ENCODE measurements at regions not wholly inside any gene's neighbourhood (a gene's known extent, or its start where the extent isn't known, plus 50 kb on each side); places are given as distances from the start of the nearest gene placed in this dataset.

DNA sequence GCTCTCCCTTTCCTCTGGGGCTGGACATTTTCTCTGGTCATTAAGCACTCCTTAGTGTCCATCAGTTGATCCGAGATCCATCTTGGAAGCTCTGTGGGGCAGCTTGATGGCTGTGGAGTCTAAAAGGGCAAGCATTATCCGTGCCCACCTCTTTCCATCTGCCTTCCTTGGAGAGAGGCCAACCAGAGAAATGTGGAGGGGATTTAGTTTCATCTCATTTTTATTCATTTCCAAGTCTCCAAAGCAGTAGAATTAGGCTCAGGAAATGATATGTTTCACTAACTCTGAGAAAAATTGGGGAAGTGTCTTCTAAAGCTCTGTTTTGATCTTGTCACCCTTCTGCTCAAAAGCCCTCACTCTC lies 95.9 kb upstream of the KLHL25 start:
- no peak for DNase-seq

DNA sequence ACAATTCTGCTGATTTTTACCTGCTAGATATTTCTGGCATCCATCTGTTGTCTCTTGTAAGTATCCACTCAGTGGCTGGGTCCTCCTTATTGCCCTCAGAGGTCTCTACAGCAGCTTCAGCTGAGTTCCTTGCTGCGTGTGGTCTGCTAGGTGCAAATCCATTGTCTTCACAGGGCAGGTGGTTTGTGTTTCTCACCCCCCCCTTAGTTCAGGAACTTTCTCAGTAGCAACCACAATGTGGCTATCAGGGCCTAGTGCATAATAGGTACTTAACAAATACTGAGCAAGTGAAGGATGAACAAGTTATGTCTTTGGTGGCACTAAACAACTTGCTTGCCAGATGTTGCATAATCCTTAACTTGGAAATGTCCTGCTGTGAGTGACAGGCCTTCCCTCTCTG lies 96.7 kb upstream of the KLHL25 start:
- no peak for DNase-seq

DNA sequence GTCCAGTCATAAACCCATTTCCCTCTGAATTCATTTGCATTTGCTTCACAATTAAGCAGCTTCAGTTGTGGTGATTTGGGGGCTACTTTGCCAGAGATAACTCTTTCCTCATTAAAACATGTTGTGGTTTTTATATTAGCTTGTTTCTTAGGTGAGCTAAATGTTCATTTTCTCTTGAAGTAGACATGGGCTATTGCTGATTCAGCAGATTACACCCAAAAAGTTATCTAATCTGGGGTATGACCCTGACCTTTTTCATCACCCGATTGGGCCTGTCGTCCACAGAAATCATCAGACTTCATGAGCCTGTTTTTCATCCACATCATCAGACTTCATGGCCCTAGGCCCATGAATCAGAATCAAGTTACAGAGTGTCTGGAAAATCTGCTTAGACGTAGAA lies 97.5 kb upstream of the KLHL25 start:
- DNase-seq: no peak

DNA sequence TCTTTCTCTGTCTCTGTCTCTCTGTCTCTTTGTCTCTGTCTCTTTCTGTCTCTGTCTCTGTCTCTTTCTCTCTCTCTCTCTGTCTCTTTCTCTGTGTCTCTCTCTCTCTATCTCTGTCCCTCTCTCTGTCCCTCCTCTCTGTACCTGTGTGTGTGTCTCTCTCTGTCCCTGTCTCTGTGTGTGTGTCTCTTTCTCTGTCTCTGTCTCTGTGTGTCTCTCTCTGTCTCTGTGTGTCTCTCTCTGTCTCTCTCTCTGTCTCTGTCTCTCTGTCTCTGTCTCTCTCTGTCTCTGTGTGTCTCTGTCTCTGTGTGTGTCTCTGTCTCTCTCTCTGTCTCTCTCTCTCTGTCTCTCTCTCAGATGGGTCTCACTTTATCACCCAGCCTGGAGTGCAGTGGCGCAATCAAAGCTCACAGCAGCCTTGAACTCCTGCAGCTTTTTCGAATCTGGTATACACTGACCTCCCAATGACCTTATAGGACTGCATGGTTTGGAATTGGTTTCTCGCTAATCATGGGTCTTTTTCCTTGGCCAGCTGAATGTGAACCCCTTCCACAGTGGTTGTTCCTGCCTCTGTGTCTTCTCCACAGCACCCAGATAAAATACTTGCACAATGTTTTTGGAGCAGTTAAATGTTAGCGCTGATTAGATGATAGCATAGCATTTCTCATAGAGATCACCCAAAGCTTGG lies 102.6 kb upstream of the KLHL25 start:
- no peak for DNase-seq

DNA sequence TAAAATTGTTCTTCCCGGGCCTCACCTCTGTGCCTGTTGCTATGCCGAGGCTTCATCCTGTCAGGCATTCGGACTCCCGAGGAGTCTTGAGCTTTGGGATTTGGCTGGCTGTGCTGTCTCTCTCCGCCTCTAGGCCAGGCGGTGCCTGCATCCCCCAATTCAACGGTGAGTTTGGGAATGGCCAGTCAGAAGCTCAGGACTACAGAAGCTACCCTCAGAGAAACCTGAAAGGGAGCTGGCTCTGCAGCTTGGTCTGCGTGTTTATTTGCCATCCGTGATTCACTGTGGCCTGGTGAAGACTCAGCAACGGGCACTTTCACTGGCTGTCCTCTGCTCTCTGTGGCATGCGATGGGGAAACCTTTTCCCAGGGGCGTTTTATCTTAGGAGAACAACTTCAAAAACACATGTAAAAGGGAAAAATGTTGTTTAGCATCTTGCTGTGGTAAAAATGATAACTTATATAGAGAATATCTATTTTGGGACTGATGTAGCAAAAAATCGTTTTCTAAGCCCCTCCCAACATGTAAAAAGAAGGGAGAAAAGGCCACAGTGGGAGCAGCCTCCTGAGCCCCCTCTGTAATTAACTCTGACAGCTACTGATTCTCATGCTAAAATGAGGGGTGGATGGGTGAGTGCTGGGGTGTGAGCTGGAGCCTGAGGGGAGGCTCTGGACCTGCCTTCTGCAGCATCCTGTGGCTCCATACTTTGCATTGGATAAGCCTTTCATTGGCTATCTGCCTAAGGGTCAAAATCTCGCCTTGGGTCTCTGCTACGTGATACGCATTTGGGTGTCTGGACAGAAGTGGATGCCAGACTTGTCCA lies 103.4 kb upstream of the KLHL25 start:
- no peak for DNase-seq

DNA sequence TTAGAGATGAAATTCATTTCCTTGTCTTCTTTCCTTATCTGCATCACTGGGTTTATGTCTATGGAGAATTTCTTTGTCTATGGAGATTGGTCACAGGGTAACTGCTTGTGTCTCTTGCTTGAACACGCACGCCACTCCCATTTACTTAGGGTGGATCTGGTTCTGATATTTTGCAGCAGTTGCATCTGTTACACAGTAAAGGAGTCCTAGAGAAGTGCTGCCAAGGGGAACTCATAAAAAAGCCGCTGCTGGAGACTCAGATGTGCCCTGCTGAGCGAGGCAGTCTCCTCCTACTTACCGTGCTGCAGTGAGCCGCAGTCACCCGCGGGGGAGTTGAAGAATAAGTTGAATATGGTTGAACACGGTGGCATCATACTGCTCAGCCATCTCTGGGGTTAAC lies 105.2 kb upstream of the KLHL25 start:
- DNase-seq: no peak

DNA sequence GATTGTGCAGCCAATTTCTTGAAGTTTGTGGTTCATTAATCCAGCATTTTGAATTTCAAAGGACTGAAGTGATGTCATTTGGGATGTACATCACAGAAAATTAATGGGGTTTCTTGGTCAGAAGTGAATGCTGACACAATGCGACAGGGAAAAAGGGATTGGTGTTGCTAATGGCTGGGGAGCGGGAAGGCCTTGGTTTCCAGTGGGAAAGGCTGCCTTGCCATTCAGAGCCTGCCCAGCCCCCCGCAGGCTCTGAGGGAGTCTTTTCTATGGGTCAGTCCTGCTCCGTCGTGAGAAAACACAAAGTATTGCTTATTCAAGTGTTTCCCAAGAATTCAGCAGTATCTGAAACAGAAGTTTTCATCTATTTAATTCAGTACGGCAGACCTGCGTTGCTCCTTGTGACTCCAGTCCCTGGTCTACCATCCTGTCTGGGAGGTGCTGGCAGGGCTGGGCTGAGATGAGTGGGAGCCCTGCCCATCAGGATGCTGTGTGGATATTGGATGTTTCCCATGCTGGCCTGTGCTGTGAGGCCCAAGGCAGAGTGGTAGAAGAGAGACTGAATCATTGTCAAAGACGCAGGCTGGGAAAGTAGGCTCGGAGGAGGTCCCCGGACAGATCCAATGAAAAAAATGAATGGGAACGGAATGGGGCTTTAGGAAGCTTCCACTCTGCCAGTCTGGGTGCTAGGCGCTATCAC lies 111.2 kb upstream of the KLHL25 start:
- no peak for DNase-seq

DNA sequence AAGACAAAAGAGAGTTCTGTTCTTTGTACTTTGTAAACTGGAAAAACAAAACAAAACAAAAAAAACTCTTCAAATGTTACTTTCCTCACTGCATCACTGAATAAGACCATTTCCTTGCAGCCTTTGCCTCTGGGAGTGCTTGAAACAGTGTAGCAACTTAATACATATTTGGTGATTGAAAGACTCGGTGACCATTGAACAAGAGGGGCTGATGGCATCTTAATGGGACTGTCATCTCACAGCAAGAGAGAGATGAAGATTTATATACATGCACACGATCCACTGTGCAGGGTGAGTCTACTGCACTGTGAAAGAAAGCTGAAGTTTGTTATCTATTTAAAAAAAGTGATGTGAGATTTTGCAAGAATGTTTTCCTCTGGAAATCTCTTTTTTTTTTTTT lies 111.9 kb upstream of the KLHL25 start:
- no peak for DNase-seq

DNA sequence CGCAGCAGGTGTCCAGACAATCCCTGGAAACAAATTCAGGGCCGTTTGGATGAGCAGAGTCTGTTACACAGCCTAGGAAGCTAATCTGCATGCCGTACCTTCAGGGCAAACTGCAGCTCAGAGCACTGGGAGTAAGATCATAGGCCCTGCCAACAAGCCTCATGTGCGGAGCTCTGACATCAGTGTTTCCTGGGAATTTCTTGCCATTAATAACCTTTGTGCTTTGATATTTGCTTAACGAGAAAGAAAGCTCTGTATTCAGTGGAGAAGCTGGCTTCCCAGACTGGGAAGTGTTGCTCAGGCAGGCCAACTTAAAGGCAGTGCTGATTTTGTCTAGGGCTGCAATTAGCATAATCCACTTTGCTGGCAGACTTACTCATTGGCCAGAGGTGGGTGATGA lies 116.1 kb upstream of the KLHL25 start:
- no peak for DNase-seq

DNA sequence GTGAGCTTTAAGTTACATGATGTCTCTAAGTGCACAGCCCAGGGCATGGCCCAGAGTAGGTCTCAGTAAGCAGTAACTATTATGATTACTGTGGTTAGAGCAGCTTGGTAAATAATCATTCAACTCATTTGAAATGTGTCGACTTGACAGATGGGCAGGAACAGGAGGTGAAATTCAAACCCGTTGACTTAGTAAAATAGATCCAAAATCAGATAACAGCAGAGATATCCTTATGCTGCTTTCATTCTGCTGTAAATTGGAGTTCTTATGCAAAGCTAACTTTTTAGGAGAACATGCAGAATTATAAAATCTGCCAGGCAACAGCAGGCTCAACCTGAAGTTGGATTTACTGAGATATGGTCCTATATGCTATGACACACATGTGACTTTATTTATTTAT lies 118.7 kb upstream of the KLHL25 start:
- no peak for DNase-seq

DNA sequence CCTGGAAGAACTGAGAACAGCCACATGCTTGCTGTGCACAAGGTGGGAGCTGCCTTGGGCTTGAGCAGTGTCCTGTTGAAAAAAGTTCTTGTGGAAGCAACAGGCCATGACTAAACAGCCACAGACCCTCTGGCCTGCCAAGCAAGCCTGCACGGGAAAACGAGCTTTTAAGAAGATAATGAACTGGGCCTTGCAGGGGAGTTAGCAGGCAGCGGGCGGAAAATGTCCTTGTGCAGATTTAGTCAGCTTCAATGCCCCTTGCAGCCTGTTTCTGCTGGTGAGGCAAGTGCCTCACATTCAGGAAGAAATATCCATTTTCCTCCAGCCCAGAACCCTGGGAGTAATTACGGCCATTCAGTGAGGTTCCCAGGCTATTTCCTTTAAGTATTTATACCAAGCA lies 126.2 kb upstream of the KLHL25 start:
- no peak for DNase-seq

DNA sequence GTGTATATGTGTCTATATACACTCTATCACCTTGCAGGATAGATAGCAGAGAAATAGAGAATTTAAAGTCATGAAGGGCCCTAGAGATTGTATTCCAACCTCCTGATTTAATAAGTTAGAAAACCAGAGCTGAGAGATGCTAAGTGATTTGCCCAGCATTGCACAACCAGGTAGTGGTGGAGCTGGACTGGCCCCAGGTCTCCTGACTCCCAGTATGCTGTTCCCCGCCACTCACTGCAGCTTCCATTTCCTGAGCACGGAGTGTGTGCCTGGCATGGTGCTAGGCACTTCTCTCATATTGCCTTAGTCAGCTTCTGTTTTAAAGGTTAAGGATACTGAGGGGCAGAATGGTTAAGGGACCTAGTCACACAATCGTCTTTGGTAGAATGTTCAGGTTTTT lies 129.4 kb upstream of the KLHL25 start:
- DNase-seq: no peak

DNA sequence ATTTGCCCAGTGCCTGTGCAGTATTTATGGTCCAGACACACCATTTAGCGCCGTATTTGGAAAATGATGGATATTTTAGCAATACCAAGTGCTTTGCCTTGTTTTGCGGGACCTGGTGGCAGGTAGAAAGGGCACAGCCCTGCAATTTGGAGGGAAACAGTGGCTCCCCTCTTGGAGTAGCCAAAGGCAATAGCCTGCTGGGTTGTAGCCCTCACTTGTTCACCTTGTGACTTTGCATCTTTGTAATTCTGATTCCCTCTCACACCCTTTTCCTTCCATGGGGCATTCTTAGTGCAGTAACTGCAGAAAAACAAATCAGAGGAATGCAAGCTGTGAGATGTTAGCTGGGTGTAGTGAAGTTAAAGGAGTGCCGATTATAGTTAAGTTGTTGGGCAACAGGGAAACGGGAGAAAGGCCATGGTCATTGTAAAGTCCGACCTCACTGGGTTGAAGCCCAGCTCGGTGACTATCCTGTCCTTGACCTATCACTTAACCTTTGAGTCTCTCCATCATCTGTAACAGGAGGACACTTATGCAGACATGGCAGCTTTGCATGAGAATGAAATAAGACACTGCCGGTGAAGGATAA lies 131.0 kb upstream of the KLHL25 start:
- DNase-seq: no peak

DNA sequence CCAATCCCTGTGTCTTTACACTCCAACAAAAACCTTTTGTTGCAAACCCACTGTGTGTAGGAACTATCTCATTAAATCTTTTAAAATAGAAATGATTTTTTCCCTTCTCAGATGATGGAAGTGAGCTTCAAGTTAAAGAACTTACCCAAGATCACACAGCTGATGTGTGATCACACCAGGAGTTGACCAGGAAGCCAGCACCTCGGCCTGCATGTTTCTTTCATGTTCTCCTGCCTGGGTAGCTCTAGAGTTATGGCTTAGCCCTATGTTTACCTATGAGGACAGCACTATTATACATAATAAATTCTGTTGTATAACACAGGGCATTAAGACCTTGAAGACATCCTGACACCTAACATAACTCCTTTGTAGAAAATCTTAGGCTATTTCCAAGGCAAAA lies 132.1 kb upstream of the KLHL25 start:
- no peak for DNase-seq

DNA sequence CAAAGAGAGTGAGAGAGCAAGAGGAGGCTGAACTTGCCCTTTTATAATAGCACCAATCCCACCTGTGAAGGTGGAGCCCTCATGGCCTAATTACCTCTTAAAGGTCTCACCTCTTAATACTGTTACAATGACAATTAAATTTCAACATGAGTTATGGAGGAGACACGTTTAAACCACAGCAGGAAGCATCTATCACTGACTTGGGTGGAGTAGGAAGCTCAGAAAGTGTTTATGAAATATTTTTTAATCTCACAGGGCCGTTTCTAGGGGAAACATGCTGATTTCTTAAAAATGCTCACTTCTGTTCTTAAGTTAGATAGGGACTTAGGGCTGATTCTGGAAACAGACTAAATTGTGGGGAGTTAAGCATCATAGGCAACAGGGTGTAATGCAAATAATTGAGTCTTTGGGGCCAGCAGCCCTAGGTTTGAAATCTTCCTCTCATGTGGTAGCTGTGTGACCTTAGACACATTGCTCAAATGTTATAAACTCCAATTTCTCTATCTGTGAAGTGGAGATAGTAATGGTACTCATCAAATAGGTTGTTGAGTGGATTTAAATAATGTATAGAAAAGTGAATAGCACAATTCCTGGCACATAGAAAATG lies 133.3 kb upstream of the KLHL25 start:
- no peak for DNase-seq

DNA sequence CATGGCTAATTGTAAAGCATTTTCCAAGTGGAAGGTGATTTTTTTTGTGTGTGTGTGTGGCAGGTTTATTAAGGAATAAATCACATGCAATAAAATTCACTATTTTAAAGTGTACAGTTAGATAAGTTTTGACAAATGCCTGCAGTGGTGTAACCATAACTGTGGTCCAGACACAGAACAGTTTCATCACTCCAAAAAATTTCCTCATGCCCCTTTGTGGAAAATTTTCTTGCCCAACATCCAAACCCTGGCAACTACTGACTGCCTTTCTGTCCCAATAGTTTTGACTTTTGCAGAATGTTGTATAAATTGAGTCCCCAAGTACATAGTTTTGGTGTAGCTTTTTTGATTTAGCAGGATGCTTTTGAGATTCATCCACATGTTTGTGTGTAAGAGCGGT lies 135.1 kb upstream of the KLHL25 start:
- no peak for DNase-seq

DNA sequence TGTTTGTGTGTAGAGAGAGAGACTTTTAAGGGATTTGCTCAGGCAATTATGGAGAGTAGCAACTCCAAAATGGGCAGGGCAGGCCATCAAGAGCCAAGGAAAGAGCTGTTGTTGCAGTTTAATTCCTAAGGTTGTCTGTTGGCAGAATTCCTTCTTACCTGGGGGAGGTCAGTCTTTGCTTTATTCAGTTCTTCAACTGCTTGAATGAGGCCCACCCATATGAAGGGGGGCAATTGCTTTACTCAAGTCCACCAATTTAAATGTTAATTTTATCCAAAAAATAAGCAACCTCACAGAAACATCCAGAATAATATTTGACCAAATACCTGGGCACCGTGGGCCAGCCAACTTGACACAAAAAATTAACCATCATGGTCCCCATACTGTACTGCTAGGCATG lies 137.7 kb upstream of the KLHL25 start:
- DNase-seq: no peak

DNA sequence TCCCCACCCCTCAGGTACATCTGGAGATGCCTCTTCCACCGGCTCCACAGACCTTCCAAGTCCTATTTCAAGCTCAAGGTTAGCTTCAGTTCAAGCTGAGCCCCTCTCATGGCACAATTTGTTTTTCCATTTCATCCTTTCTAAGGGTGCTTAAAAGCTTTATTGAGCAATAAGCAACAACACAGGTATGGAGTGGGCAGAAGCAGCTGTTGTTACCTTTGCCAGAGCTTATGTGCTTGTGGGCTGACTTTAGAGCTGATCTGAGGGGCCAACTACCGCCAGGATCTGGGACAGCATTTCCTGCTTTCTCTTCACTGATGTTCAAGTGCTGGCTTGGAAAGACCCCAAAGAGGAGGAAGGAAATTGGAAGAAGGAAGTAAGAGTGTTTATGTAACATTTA lies 140.0 kb upstream of the KLHL25 start:
- no peak for DNase-seq

DNA sequence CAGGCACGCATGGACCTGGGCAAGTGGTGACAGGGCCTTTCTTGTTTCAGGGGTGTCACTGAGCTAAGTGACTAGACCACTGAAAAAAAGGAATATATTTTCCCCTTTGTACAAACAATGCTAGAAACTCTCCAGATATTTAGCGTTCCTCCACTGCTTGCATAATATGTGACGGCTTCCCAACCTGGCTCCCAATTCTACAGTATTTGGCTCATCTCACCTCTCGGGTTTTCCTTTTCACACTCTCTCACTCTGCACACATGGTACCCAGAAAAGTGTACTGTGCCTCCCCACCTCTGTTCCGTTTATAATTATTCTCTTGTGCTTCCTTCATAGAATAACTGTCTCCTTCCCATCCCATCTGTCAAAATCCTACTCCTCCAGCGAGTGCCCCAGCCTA lies 140.5 kb upstream of the KLHL25 start:
- no peak for DNase-seq

DNA sequence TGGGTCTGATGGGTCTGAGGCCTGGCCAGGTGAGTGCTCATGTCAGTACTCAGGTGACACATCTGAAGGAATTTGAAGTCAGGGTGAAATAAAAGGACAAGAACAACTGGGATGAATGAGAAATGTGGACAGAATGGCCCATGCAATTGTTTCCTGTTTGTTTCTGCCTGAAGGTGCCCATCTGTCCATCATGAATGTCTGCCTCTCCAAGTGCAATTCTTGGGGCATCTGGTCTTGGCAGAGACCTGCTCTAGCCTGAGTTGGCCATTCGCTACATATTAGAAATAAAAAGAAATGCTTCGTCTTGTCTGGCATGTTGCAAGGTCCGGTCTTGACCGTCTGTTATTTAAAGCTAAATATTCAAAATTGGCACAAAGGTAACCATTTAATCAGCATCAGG lies 142.0 kb upstream of the AGBL1 start:
- DNase-seq: no peak

DNA sequence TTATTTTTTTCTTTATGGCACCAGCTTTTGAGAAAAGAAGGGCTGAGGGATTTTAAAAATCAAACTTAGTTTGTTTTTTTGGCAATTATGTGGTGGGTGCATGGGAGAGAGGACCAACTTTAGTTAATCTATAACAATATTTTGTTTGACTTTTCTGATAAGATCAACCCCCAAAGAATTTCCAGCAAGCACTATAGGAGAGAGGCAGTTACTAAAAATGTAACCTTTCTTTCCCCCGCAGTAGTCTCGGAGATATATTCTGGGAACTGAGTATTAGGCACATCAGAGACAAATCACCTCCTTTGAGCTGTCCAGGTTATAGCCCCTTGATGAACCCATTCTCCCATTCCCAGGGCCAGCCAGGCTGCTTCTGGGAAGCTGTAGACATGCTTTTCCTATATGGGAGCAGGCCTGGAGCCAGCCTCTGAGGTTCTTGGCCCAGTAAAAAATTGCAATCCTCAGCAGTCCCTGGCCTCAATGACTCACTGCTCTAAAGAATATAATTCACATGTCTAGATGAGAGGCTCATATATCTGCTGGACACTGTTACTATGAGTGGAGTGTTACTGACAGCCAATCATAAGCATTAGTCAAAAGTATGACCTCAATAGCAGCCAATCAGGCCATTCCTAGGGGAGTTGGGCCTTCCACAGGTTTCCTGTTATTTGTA lies 138.3 kb upstream of the AGBL1 start:
- DNase-seq: no peak

DNA sequence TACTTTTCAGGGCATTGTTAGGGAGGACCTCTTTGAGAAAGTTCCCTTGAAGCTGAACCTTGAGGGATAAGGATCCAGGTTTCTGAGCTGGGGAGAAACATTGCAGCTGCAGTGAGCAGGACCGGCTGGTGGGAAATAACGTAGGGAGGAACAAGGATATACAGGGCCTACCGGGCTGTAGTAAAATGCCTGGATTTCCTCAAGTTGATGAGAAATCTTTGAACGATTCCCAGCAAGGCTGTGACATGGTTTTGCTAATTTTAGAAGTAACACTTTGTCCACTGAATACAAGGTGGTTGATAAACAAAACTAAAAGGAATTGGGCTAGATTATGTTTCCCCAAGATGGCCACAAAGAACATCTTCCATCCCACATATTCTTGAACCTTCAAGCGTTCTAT lies 137.0 kb upstream of the AGBL1 start:
- no peak for DNase-seq

DNA sequence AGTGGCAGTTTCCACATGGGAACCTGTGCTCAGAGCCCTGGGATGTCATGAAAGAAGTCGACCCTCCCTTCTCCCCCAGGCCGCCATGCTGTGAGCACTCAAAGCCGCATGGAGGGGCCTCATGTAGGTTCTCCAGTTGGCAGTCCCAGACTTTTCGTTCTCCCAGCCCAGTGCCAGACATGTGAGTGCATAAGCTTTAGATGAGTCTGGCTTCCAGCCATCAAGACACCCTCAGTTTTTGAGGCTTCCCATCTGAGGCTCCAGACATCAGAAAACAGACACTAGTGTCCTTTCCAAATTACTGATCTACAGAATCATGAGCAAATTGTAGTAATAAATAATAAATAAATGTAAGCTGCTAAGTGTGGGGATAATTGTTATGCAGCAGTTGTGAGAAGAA lies 136.5 kb upstream of the AGBL1 start:
- no peak for DNase-seq

Data from stimulated activated CD8-positive, alpha-beta memory T cell treated with anti-CD3 and anti-CD28 coated beads, Interleukin-4, amount 100 ng/mL, for 48 hours (primary cell).